CD14-positive monocyte (primary cell): ENCODE measurements at regions not wholly inside any gene's neighbourhood (a gene's known extent, or its start where the extent isn't known, plus 50 kb on each side); places are given as distances from the start of the nearest gene placed in this dataset.

Experiments
- DNase-seq, 3 donors: peaks; one replicate each; pipeline ENCODE4 v3.0.0-alpha.2; 2011 to 2022
- H2AFZ ChIP-seq: 2 replicates; pipeline ENCODE4 v1.6.0; 2012; ENCODE audit warnings: mild to moderate bottlenecking, low read depth, low read length, inconsistent platforms; ENCODE audit not compliant: insufficient read depth, poor library complexity, severe bottlenecking
- H3K27ac ChIP-seq, 2 donors: 1 replicate in 1 of 2; 2 replicates in 1 of 2; pipeline ENCODE4 v1.5.1; 2012 to 2013; ENCODE audit warnings: low read length in 2 of 2, control low read depth in 1 of 2, inconsistent platforms in 1 of 2, low read depth in 1 of 2, mild to moderate bottlenecking in 1 of 2
- H3K27me3 ChIP-seq, 2 donors: one replicate each; pipeline versions ENCODE4 v1.6.0 to v1.6.1; 2011 to 2013; ENCODE audit warnings: low read length in 2 of 2; ENCODE audit not compliant: control insufficient read depth in 2 of 2, insufficient read depth in 2 of 2
- H3K36me3 ChIP-seq, 2 donors: replicated peaks in 1 of 2; 1 replicate in 1 of 2; 2 replicates in 1 of 2; pipeline versions ENCODE4 v1.5.1 to v1.6.1; 2012 to 2013; ENCODE audit warnings: low read length in 2 of 2, control low read depth in 1 of 2, inconsistent platforms in 1 of 2, mild to moderate bottlenecking in 1 of 2; ENCODE audit not compliant: insufficient read depth in 2 of 2, control insufficient read depth in 1 of 2
- H3K4me1 ChIP-seq, 2 donors: 1 replicate in 1 of 2; 2 replicates in 1 of 2; pipeline versions ENCODE4 v1.5.1 to v1.6.1; 2012 to 2013; ENCODE audit warnings: low read length in 2 of 2, control low read depth in 1 of 2, inconsistent platforms in 1 of 2, mild to moderate bottlenecking in 1 of 2, moderate library complexity in 1 of 2; ENCODE audit not compliant: insufficient read depth in 2 of 2, control insufficient read depth in 1 of 2
- H3K4me2 ChIP-seq: replicated peaks from 2 replicates; pipeline ENCODE3; 2012; ENCODE audit warnings: low read length, moderate library complexity, mild to moderate bottlenecking; ENCODE audit not compliant: poor library complexity, severe bottlenecking; ENCODE audit errors: extremely low read depth
- H3K4me3 ChIP-seq, 3 experiments: fragments of 200-600 bp in 1 of 3; sonication (generic) in 1 of 3; replicated peaks in 1 of 3; 1 replicate in 2 of 3; 2 replicates in 1 of 3; pipeline ENCODE4 v1.5.1; 2011 to 2013; ENCODE audit warnings: low read length in 3 of 3, mild to moderate bottlenecking in 3 of 3, control low read depth in 2 of 3, low read depth in 2 of 3, inconsistent platforms in 1 of 3, moderate library complexity in 1 of 3
- H3K79me2 ChIP-seq: 2 replicates; pipeline ENCODE4 v1.6.0; 2012; ENCODE audit warnings: mild to moderate bottlenecking, control low read depth, inconsistent platforms, low read length, moderate library complexity; ENCODE audit not compliant: insufficient read depth
- H3K9ac ChIP-seq: 2 replicates; pipeline ENCODE4 v1.6.0; 2017; ENCODE audit warnings: low read length, mild to moderate bottlenecking; ENCODE audit not compliant: insufficient read depth, poor library complexity, severe bottlenecking
- H3K9me3 ChIP-seq, 2 donors: replicated peaks in 1 of 2; 1 replicate in 1 of 2; 2 replicates in 1 of 2; pipeline versions ENCODE4 v1.5.1 to v1.6.1; 2012 to 2013; ENCODE audit warnings: low read length in 2 of 2, control low read depth in 1 of 2; ENCODE audit not compliant: control insufficient read depth in 1 of 2, insufficient read depth in 1 of 2
- H4K20me1 ChIP-seq: 2 replicates; pipeline ENCODE4 v1.6.0; 2012; ENCODE audit warnings: mild to moderate bottlenecking, low read length, control low read depth, moderate library complexity; ENCODE audit not compliant: insufficient read depth
- H3K27ac Mint-ChIP-seq, 7 donors: one replicate each; pipeline ENCODE4 v1.8.0; 2020; ENCODE audit warnings: mild to moderate bottlenecking in 7 of 7, mixed read lengths in 7 of 7, moderate library complexity in 6 of 7, inconsistent platforms in 2 of 7
- H3K27me3 Mint-ChIP-seq, 3 donors: one replicate each; pipeline ENCODE4 v1.8.0; 2021 to 2022; ENCODE audit warnings: low read depth in 3 of 3, mild to moderate bottlenecking in 3 of 3, mixed read lengths in 3 of 3, moderate library complexity in 3 of 3, inconsistent platforms in 1 of 3
- H3K36me3 Mint-ChIP-seq, 2 donors: one replicate each; pipeline ENCODE4 v1.8.0; 2020; ENCODE audit warnings: mixed read lengths in 2 of 2, inconsistent platforms in 1 of 2, mild to moderate bottlenecking in 1 of 2
- H3K4me1 Mint-ChIP-seq: one replicate; pipeline ENCODE4 v1.8.0; 2020; ENCODE audit warnings: mild to moderate bottlenecking, mixed read lengths
- H3K4me3 Mint-ChIP-seq, 2 donors: one replicate each; pipeline ENCODE4 v1.8.0; 2020; ENCODE audit warnings: mild to moderate bottlenecking in 2 of 2, mixed read lengths in 2 of 2, moderate library complexity in 1 of 2
- H3K9me3 Mint-ChIP-seq, 7 donors: one replicate each; pipeline ENCODE4 v1.8.0; 2020 to 2022; ENCODE audit warnings: mixed read lengths in 7 of 7, mild to moderate bottlenecking in 6 of 7, moderate library complexity in 6 of 7, inconsistent platforms in 2 of 7
- WGBS: methylation state at CpG from one replicate; pipeline ENCODE4 v1.1.5; 2013; ENCODE audit warnings: missing lambda C conversion rate; ENCODE audit not compliant: insufficient coverage; 5-methylcytosine and 5-hydroxymethylcytosine counted together
- intact Hi-C, 2 donors: fragments of 100-400 bp; cut with micrococcal nuclease; formaldehyde crosslinking; loops; one replicate each; pipeline versions ENCODE4 v1.15.0 to v1.15.1; 2023
- TF ChIP-seq, protein P1 (sequence below): fragments of 200-600 bp; IDR thresholded peaks from one replicate; pipeline ENCODE4 v1.8.0; 2022; ENCODE audit warnings: antibody characterized with exemption, mild to moderate bottlenecking

GRCh38 chr5:24026288-24026687 lies 518.9 kb downstream of the PRDM9 start:
- no peak for DNase-seq
- Histone ChIP-seq H3K36me3 (no peaks in the 10 kb centered on the region), H4K20me1 (no peaks in the 10 kb centered on the region), H2AFZ (no peak overlapping the region), H3K27me3 (no peaks in the 10 kb centered on the region), H3K9ac (no peak overlapping the region), H3K4me3 (no peak overlapping the region), H3K4me2 (no peak overlapping the region), H3K4me1 (no peaks in the 10 kb centered on the region), H3K79me2 (no peaks in the 10 kb centered on the region), H3K27ac (no peak overlapping the region), H3K9me3 (peaks cover 12% of the 10 kb centered on the region in 2 donors)
- Mint-ChIP-seq H3K4me3 (no peak overlapping the region), H3K36me3 (no peaks in the 10 kb centered on the region), H3K27me3 (peaks cover 0 to 1% (median 0%) of the 10 kb centered on the region in 3 donors), H3K9me3 (peaks cover 4 to 17% (median 5%) of the 10 kb centered on the region in 7 donors), H3K4me1 (no peaks in the 10 kb centered on the region), H3K27ac (no peak overlapping the region)
- TF ChIP-seq, protein P1, sequence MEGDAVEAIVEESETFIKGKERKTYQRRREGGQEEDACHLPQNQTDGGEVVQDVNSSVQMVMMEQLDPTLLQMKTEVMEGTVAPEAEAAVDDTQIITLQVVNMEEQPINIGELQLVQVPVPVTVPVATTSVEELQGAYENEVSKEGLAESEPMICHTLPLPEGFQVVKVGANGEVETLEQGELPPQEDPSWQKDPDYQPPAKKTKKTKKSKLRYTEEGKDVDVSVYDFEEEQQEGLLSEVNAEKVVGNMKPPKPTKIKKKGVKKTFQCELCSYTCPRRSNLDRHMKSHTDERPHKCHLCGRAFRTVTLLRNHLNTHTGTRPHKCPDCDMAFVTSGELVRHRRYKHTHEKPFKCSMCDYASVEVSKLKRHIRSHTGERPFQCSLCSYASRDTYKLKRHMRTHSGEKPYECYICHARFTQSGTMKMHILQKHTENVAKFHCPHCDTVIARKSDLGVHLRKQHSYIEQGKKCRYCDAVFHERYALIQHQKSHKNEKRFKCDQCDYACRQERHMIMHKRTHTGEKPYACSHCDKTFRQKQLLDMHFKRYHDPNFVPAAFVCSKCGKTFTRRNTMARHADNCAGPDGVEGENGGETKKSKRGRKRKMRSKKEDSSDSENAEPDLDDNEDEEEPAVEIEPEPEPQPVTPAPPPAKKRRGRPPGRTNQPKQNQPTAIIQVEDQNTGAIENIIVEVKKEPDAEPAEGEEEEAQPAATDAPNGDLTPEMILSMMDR = no peak
- intact Hi-C loops = no loop called here

GRCh38 chr5:24042688-24043087 lies 535.3 kb downstream of the PRDM9 start:
- Histone ChIP-seq H3K4me2 (no peak overlapping the region), H3K36me3 (no peaks in the 10 kb centered on the region), H3K27me3 (no peaks in the 10 kb centered on the region), H3K27ac (no peak overlapping the region), H3K4me1 (no peaks in the 10 kb centered on the region), H3K9me3 (no peaks in the 10 kb centered on the region), H2AFZ (no peak overlapping the region), H3K4me3 (no peak overlapping the region), H3K9ac (no peak overlapping the region), H4K20me1 (no peaks in the 10 kb centered on the region), H3K79me2 (no peaks in the 10 kb centered on the region)
- Mint-ChIP-seq H3K4me1 (no peaks in the 10 kb centered on the region), H3K4me3 (no peak overlapping the region), H3K36me3 (no peaks in the 10 kb centered on the region), H3K27me3 (no peaks in the 10 kb centered on the region), H3K27ac (no peak overlapping the region), H3K9me3 (peaks cover 0 to 6% (median 0%) of the 10 kb centered on the region in 7 donors)
- WGBS = no CpG with 5 or more reads among the region's 2 CpGs
- intact Hi-C loops = no loop called here
- TF ChIP-seq, protein P1 = no peak
- DNase-seq = no peak
